A549 (cell line): ENCODE measurements at regions not wholly inside any gene's neighbourhood (a gene's known extent, or its start where the extent isn't known, plus 50 kb on each side); places are given as distances from the start of the nearest gene placed in this dataset.

Source experiments
- ATAC-seq, 2 experiments: fragments of 200-7000 bp in 1 of 2; fragments of >200 bp in 1 of 2; cut with Nextera tagmentation in 1 of 2; cut with Tn5 transposase in 1 of 2; 3 replicates each; pipeline versions ENCODE4 v1.8.0 to v1.9.1; 2018 to 2020; ENCODE audit warnings: mild to moderate bottlenecking in 1 of 2, moderate library complexity in 1 of 2
- CTCF ChIA-PET: fragments of 300-600 bp; sonication (Branson Sonifier 250); formaldehyde crosslinking; extraction: SDS; loops from one replicate; lab custom pipeline; 2021; ENCODE audit warnings: antibody characterized with exemption, inconsistent platforms; lab: Yijun Ruan, JAX
- POLR2A ChIA-PET: fragments of 350-600 bp; formaldehyde crosslinking; extraction: SDS; loops from one replicate; lab custom pipeline; 2021; ENCODE audit warnings: antibody characterized with exemption, inconsistent platforms; lab: Yijun Ruan, JAX
- DNase-seq, 2 experiments: peaks; one replicate each; pipeline versions ENCODE4 v3.0.0 to v3.0.0-alpha.2; 2011 to 2016; ENCODE audit warnings: low read depth in 1 of 2, low spot score in 1 of 2
- FAIRE-seq: peaks from 2 replicates; lab custom pipeline; 2011; peaks lifted over from hg19 to GRCh38; lab: Jason Lieb, UNC
- H3K27ac ChIP-seq, 2 experiments: fragments of >200 bp; sonication (Bioruptor Twin); formaldehyde crosslinking; 3 replicates each; pipeline ENCODE4 v1.5.1; 2016 to 2017
- H3K4me1 ChIP-seq: fragments of >200 bp; sonication (Bioruptor Twin); formaldehyde crosslinking; 3 replicates; pipeline ENCODE4 v1.6.1; 2016
- H3K4me2 ChIP-seq: fragments of >200 bp; sonication (Bioruptor Twin); formaldehyde crosslinking; 3 replicates; pipeline ENCODE4 v1.6.1; 2016
- H3K4me3 ChIP-seq: fragments of >200 bp; sonication (Bioruptor Twin); formaldehyde crosslinking; 3 replicates; pipeline ENCODE4 v1.5.1; 2016
- H3K9me3 ChIP-seq: fragments of >200 bp; sonication (Bioruptor Twin); formaldehyde crosslinking; 3 replicates; pipeline ENCODE4 v1.6.1; 2016
- BCL3 ChIP-seq: fragments of >200 bp; sonication (Bioruptor Twin); formaldehyde crosslinking; IDR thresholded peaks from 3 replicates; pipeline ENCODE4 v1.6.1; 2016
- CHD2 ChIP-seq: fragments of 150-350 bp; IDR thresholded peaks from 2 replicates; pipeline ENCODE4 v1.6.1; 2014; ENCODE audit warnings: low read length; ENCODE audit not compliant: partially characterized antibody
- CTCF ChIP-seq: fragments of >200 bp; sonication (Bioruptor Twin); formaldehyde crosslinking; IDR thresholded peaks from 3 replicates; pipeline ENCODE4 v1.5.1; 2016
- EHMT2 ChIP-seq: fragments of 200-600 bp; sonication (generic); IDR thresholded peaks from 2 replicates; pipeline ENCODE4 v1.6.1; 2016; ENCODE audit warnings: antibody characterized with exemption, low read depth, mild to moderate bottlenecking, moderate library complexity
- ELK1 ChIP-seq: fragments of 150-350 bp; IDR thresholded peaks from 2 replicates; pipeline ENCODE4 v1.6.1; 2014; ENCODE audit warnings: low read depth, mild to moderate bottlenecking, low read length
- EP300 ChIP-seq, 2 experiments: fragments of >200 bp; sonication (Bioruptor Twin); formaldehyde crosslinking; IDR thresholded peaks; 2 replicates in 1 of 2; 3 replicates in 1 of 2; pipeline ENCODE4 v1.6.1; 2016 to 2017
- ESRRA ChIP-seq: fragments of 150-350 bp; IDR thresholded peaks from 2 replicates; pipeline ENCODE4 v1.6.1; 2014; ENCODE audit warnings: mild to moderate bottlenecking, low read length, borderline replicate concordance
- FOSB ChIP-seq: fragments of 250-450 bp; sonication (Bioruptor Pico); IDR thresholded peaks from 2 replicates; pipeline ENCODE4 v1.5.0; 2020; ENCODE audit warnings: mild to moderate bottlenecking, moderate library complexity
- FOXS1 ChIP-seq: fragments of 250-450 bp; sonication (Bioruptor Pico); IDR thresholded peaks from 2 replicates; pipeline ENCODE4 v1.5.0; 2020; ENCODE audit warnings: mild to moderate bottlenecking, moderate library complexity
- GATA3 ChIP-seq: IDR thresholded peaks from 2 replicates; pipeline ENCODE4 v1.6.1; 2012; ENCODE audit warnings: borderline replicate concordance
- JUN ChIP-seq, 2 experiments: fragments of >200 bp; sonication (Bioruptor Twin); formaldehyde crosslinking; IDR thresholded peaks; 2 replicates in 1 of 2; 3 replicates in 1 of 2; pipeline ENCODE4 v1.6.1; 2016 to 2017
- JUNB ChIP-seq: fragments of >200 bp; sonication (Bioruptor Twin); formaldehyde crosslinking; IDR thresholded peaks from 2 replicates; pipeline ENCODE4 v1.6.1; 2016
- KDM1A ChIP-seq: fragments of 200-600 bp; sonication (generic); IDR thresholded peaks from 2 replicates; pipeline ENCODE4 v1.6.1; 2016; ENCODE audit warnings: low read depth, mild to moderate bottlenecking
- MAX ChIP-seq: IDR thresholded peaks from 2 replicates; pipeline ENCODE4 v1.6.1; 2012
- MYC ChIP-seq: IDR thresholded peaks from 2 replicates; pipeline ENCODE4 v1.6.1; 2012; ENCODE audit warnings: mild to moderate bottlenecking, inconsistent platforms, low read length, improper control_type of control experiment, borderline replicate concordance
- NR3C1 ChIP-seq: fragments of >200 bp; sonication (Bioruptor Twin); formaldehyde crosslinking; IDR thresholded peaks from 3 replicates; pipeline ENCODE4 v1.6.1; 2017
- RAD21 ChIP-seq, 2 experiments: fragments of >200 bp in 1 of 2; sonication (Bioruptor Twin) in 1 of 2; formaldehyde crosslinking in 1 of 2; IDR thresholded peaks in 1 of 2; conservative IDR thresholded peaks in 1 of 2; 2 replicates in 1 of 2; 3 replicates in 1 of 2; pipeline ENCODE4 v1.6.1; 2012 to 2018; ENCODE audit warnings: inconsistent platforms in 1 of 2
- RARB ChIP-seq: fragments of 250-450 bp; sonication (Bioruptor Pico); IDR thresholded peaks from 2 replicates; pipeline ENCODE4 v1.8.0; 2021; ENCODE audit warnings: mild to moderate bottlenecking, moderate library complexity
- RCOR1 ChIP-seq: fragments of 150-350 bp; IDR thresholded peaks from 2 replicates; pipeline ENCODE4 v1.6.1; 2014; ENCODE audit warnings: antibody characterized with exemption, low read length, low read depth
- TP53 ChIP-seq: fragments of 250-450 bp; sonication (Bioruptor Pico); IDR thresholded peaks from 2 replicates; pipeline ENCODE4 v1.5.0; 2021; ENCODE audit warnings: mild to moderate bottlenecking, moderate library complexity
- WGBS: methylation state at CpG from one replicate; pipeline ENCODE4 v1.1.6; 2017; ENCODE audit errors: missing lambda C conversion rate; 5-methylcytosine and 5-hydroxymethylcytosine counted together
- TF ChIP-seq, protein P1 (sequence below): fragments of 200-600 bp; sonication (generic); IDR thresholded peaks from 2 replicates; pipeline ENCODE4 v1.6.1; 2016; ENCODE audit warnings: antibody characterized with exemption, mild to moderate bottlenecking, moderate library complexity

DNA sequence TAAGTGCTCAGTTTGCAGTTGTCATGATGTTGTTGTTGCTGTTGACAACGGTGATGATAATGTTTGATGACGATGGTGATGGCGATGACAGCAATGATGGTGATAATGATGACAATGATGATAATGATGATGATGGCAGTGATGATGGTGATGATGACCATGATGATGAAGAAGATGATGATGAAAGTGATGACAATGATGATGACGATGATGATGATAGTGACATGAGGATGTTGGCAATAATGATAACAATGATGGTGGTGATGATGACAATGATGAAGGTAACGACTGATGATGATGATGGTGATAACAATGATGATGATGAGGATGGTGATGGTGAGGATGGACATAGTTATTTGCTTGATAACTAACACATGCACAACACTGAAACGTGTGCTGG lies 778.5 kb downstream of the VRK1 start:
- Histone ChIP-seq H3K4me1 (no peaks in the 10 kb centered on the region), H3K27ac (no peak overlapping the region)
- ATAC-seq, result no peak
- TF ChIP-seq FOXS1 (CRISPR knock-in tag) (no peak), RCOR1 (no peak), RARB (CRISPR knock-in tag) (no peak), NR3C1 (no peak), FOSB (CRISPR knock-in tag) (no peak), GATA3 (no peak), EP300 (IDR thresholded peaks at IDR 0.05) (no peak), BCL3 (no peak), JUNB (no peak), ELK1 (no peak)
- TF ChIP-seq, all 56 proteins: peak for 0
- no peak for DNase-seq
- 15% methylated on average over 6 of the region's 6 CpGs for WGBS
- Histone ChIP-seq H3K9me3 (no peaks in the 10 kb centered on the region; the same call in 2 of the 3 replicates), H3K4me2 (no peak overlapping the region), H3K4me3 (no peak overlapping the region)
- CTCF ChIA-PET, result no interaction called here
- no peak for FAIRE-seq
- POLR2A ChIA-PET, result no interaction called here

GRCh38 chr14:97578982-97579548 lies 781.9 kb downstream of the VRK1 start:
- no peak for DNase-seq
- H3K4me2 ChIP-seq, result no peak overlapping the region
- no peaks in the 10 kb centered on the region for H3K9me3 ChIP-seq
- H3K4me3 ChIP-seq, result no peak overlapping the region
- CTCF ChIA-PET, result interaction anchor here (1.7 kb wide), 1 partner anchor 10 kb away, joined by 3 read pairs; no protein-coding TSS in a partner anchor
- TF ChIP-seq TP53 (no peak), JUN (IDR thresholded peaks at IDR 0.05) (no peak), MYC (no peak), CHD2 (no peak), RAD21 (conservative IDR thresholded peaks at IDR 0.05 in 1 of 2, IDR thresholded peaks at IDR 0.05 in 1 of 2) (no peak), ESRRA (no peak), KDM1A (no peak)
- H3K4me1 ChIP-seq, result no peaks in the 10 kb centered on the region
- no peak for ATAC-seq
- no peak for FAIRE-seq
- POLR2A ChIA-PET, result no interaction called here
- H3K27ac ChIP-seq, result no peak overlapping the region

- ATAC-seq (no peak), FAIRE-seq (no peak), DNase-seq (no peak)
- TF ChIP-seq, protein P1, sequence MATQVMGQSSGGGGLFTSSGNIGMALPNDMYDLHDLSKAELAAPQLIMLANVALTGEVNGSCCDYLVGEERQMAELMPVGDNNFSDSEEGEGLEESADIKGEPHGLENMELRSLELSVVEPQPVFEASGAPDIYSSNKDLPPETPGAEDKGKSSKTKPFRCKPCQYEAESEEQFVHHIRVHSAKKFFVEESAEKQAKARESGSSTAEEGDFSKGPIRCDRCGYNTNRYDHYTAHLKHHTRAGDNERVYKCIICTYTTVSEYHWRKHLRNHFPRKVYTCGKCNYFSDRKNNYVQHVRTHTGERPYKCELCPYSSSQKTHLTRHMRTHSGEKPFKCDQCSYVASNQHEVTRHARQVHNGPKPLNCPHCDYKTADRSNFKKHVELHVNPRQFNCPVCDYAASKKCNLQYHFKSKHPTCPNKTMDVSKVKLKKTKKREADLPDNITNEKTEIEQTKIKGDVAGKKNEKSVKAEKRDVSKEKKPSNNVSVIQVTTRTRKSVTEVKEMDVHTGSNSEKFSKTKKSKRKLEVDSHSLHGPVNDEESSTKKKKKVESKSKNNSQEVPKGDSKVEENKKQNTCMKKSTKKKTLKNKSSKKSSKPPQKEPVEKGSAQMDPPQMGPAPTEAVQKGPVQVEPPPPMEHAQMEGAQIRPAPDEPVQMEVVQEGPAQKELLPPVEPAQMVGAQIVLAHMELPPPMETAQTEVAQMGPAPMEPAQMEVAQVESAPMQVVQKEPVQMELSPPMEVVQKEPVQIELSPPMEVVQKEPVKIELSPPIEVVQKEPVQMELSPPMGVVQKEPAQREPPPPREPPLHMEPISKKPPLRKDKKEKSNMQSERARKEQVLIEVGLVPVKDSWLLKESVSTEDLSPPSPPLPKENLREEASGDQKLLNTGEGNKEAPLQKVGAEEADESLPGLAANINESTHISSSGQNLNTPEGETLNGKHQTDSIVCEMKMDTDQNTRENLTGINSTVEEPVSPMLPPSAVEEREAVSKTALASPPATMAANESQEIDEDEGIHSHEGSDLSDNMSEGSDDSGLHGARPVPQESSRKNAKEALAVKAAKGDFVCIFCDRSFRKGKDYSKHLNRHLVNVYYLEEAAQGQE, result peak; percentile 47; the same call in 1 of the 2 replicates
- no peak for TF ChIP-seq CTCF
- no peak for TF ChIP-seq EHMT2
- no peak for TF ChIP-seq MAX
- TF ChIP-seq RAD21 (conservative IDR thresholded peaks at IDR 0.05 in 1 of 2, IDR thresholded peaks at IDR 0.05 in 1 of 2), result no peak
- CTCF ChIA-PET, result no interaction called here
- 16% methylated on average over 4 of the region's 4 CpGs for WGBS
- Histone ChIP-seq H3K4me1 (no peaks in the 10 kb centered on the region), H3K4me2 (no peak overlapping the region), H3K27ac (no peak overlapping the region), H3K9me3 (no peaks in the 10 kb centered on the region), H3K4me3 (no peak overlapping the region)
- POLR2A ChIA-PET, result no interaction called here
Measured at GRCh38 chr14:97581016-97581415, 783.8 kb downstream of the VRK1 start.
